Upper lobe of right lung (tissue), 1 donor: ENCODE measurements at regions not wholly inside any gene's neighbourhood (a gene's known extent, or its start where the extent isn't known, plus 50 kb on each side); places are given as distances from the start of the nearest gene placed in this dataset.

ENCODE experiments used
- ATAC-seq: fragments of 200-7000 bp; cut with Tn5 transposase; one replicate; pipeline ENCODE4 v1.9.1; 2020; ENCODE audit warnings: mild to moderate bottlenecking, moderate library complexity
- DNase-seq: peaks from one replicate; pipeline ENCODE4 v3.0.0-alpha.2; 2020
- H3K27ac ChIP-seq: fragments of 200-600 bp; one replicate; pipeline ENCODE4 v1.8.0; 2022
- H3K27me3 ChIP-seq: fragments of 200-600 bp; one replicate; pipeline ENCODE4 v1.8.0; 2022; ENCODE audit warnings: mild to moderate bottlenecking
- H3K36me3 ChIP-seq: fragments of 200-600 bp; one replicate; pipeline ENCODE4 v1.8.0; 2022
- H3K4me1 ChIP-seq: fragments of 200-600 bp; one replicate; pipeline ENCODE4 v1.8.0; 2022
- H3K4me3 ChIP-seq: fragments of 200-600 bp; one replicate; pipeline ENCODE4 v1.8.0; 2022; ENCODE audit warnings: mild to moderate bottlenecking
- H3K9me3 ChIP-seq: fragments of 200-600 bp; one replicate; pipeline ENCODE4 v1.8.0; 2022
- CTCF ChIP-seq: fragments of 200-600 bp; IDR thresholded peaks from one replicate; pipeline ENCODE4 v1.8.0; 2022; ENCODE audit warnings: antibody characterized with exemption
- intact Hi-C: fragments of 100-400 bp; cut with DNase I; formaldehyde crosslinking; loops from one replicate; pipeline ENCODE4 v1.11.0; 2022
- donor health status: DM: no; HTN: yes; CAD: no; lungs with severe emphysema.

GRCh38 chr20:58131551-58132142 lies 96.8 kb downstream of the ANKRD60 start:
- Histone ChIP-seq H3K36me3 (no peaks in the 10 kb centered on the region), H3K27ac (peak overlapping the region; percentile 8), H3K4me3 (no peak overlapping the region), H3K4me1 (no peaks in the 10 kb centered on the region), H3K27me3 (peaks cover 14% of the 10 kb centered on the region), H3K9me3 (no peaks in the 10 kb centered on the region)
- DNase-seq (no peak), ATAC-seq (no peak)
- no peak for TF ChIP-seq CTCF
- intact Hi-C loops = no loop called here

GRCh38 chr20:58131151-58131550 lies 97.3 kb downstream of the ANKRD60 start:
- Histone ChIP-seq H3K9me3 (no peaks in the 10 kb centered on the region), H3K4me1 (no peaks in the 10 kb centered on the region), H3K27me3 (peaks cover 14% of the 10 kb centered on the region), H3K4me3 (no peak overlapping the region), H3K36me3 (no peaks in the 10 kb centered on the region), H3K27ac (peak overlapping the region; percentile 8)
- no peak for TF ChIP-seq CTCF
- ATAC-seq = peak; percentile 43
- intact Hi-C loops = no loop called here
- no peak for DNase-seq

- TF ChIP-seq CTCF = no peak
- H3K27me3 ChIP-seq = peaks cover 14% of the 10 kb centered on the region
- peak; percentile 22 for DNase-seq
- no peak for ATAC-seq
- no peaks in the 10 kb centered on the region for H3K9me3 ChIP-seq
- no peaks in the 10 kb centered on the region for H3K4me1 ChIP-seq
- H3K36me3 ChIP-seq = no peaks in the 10 kb centered on the region
- intact Hi-C loops = no loop called here
- H3K27ac ChIP-seq = no peak overlapping the region
- no peak overlapping the region for H3K4me3 ChIP-seq
Observed at GRCh38 chr20:58130581-58130980, 97.9 kb downstream of the ANKRD60 start.

GRCh38 chr20:58130156-58130555 lies 98.3 kb downstream of the ANKRD60 start:
- no peaks in the 10 kb centered on the region for H3K9me3 ChIP-seq
- peaks cover 14% of the 10 kb centered on the region for H3K27me3 ChIP-seq
- no peaks in the 10 kb centered on the region for H3K4me1 ChIP-seq
- DNase-seq (no peak), ATAC-seq (no peak)
- no peak overlapping the region for H3K27ac ChIP-seq
- TF ChIP-seq CTCF = no peak
- intact Hi-C loops = no loop called here
- no peaks in the 10 kb centered on the region for H3K36me3 ChIP-seq
- no peak overlapping the region for H3K4me3 ChIP-seq

GRCh38 chr20:58129721-58130151 lies 98.7 kb downstream of the ANKRD60 start:
- H3K4me3 ChIP-seq = no peak overlapping the region
- DNase-seq (peak; percentile 53), ATAC-seq (no peak)
- peaks cover 14% of the 10 kb centered on the region for H3K27me3 ChIP-seq
- H3K36me3 ChIP-seq = no peaks in the 10 kb centered on the region
- H3K4me1 ChIP-seq = no peaks in the 10 kb centered on the region
- TF ChIP-seq CTCF = no peak
- no peak overlapping the region for H3K27ac ChIP-seq
- intact Hi-C loops = no loop called here
- H3K9me3 ChIP-seq = no peaks in the 10 kb centered on the region
